ENCODE measurements at regions not wholly inside any gene's neighbourhood (a gene's known extent, or its start where the extent isn't known, plus 50 kb on each side); places are given as distances from the start of the nearest gene placed in this dataset.

GRCh38 chr15:47610736-47611135 lies 106.6 kb upstream of the SEMA6D start:
- no peak for TF ChIP-seq POLR2A (IDR thresholded peaks at IDR 0.05)
- no peak for TF ChIP-seq CTCF (IDR thresholded peaks at IDR 0.05)

Data from body of pancreas (tissue), 4 donors.